ENCODE measurements at regions not wholly inside any gene's neighbourhood (a gene's known extent, or its start where the extent isn't known, plus 50 kb on each side); places are given as distances from the start of the nearest gene placed in this dataset.

GRCh38 chr4:35252866-35253265 lies 991.4 kb downstream of the ARAP2 start:
- no peak for TF ChIP-seq POLR2A (IDR thresholded peaks at IDR 0.05)
- TF ChIP-seq CTCF (IDR thresholded peaks at IDR 0.05): no peak

Measured in right lobe of liver (tissue), 4 donors.